NB4 (cell line): ENCODE measurements at regions not wholly inside any gene's neighbourhood (a gene's known extent, or its start where the extent isn't known, plus 50 kb on each side); places are given as distances from the start of the nearest gene placed in this dataset.

Experiments used
- MAX ChIP-seq: IDR thresholded peaks from 2 replicates; pipeline ENCODE4 v1.6.1; 2011; ENCODE audit warnings: low read depth, low read length
- POLR2A ChIP-seq: IDR thresholded peaks from 2 replicates; pipeline ENCODE4 v1.6.1; 2011; ENCODE audit warnings: mild to moderate bottlenecking; ENCODE audit not compliant: insufficient read length; ENCODE audit errors: extremely low read depth
- TF ChIP-seq, protein P1 (sequence below): IDR thresholded peaks from one replicate; pipeline ENCODE4 v1.5.1; 2012; ENCODE audit warnings: low read depth, low read length

DNA sequence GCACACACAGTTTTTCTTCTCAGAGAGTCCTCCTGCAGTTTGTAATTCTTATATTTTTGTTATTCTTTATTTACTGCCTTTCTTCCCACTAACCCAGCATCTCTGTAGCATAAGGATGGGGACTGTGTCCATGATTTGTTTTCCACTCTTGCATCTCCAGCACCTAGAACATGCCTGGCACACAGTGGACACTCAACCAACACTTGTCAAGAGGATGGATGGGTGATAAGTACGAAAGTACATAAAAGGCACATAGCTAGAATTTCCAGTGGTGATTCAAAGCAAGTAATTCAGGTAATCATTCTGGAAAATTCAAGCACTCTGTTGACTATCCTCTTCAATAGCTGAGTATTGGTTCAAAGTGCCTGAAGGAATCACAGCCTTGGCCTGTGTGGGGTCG is 60.2 kb upstream of the TRIO start:
- TF ChIP-seq, protein P1, sequence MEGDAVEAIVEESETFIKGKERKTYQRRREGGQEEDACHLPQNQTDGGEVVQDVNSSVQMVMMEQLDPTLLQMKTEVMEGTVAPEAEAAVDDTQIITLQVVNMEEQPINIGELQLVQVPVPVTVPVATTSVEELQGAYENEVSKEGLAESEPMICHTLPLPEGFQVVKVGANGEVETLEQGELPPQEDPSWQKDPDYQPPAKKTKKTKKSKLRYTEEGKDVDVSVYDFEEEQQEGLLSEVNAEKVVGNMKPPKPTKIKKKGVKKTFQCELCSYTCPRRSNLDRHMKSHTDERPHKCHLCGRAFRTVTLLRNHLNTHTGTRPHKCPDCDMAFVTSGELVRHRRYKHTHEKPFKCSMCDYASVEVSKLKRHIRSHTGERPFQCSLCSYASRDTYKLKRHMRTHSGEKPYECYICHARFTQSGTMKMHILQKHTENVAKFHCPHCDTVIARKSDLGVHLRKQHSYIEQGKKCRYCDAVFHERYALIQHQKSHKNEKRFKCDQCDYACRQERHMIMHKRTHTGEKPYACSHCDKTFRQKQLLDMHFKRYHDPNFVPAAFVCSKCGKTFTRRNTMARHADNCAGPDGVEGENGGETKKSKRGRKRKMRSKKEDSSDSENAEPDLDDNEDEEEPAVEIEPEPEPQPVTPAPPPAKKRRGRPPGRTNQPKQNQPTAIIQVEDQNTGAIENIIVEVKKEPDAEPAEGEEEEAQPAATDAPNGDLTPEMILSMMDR, result no peak
- TF ChIP-seq MAX, result no peak
- TF ChIP-seq POLR2A, result no peak
